AG09309 (cell line): ENCODE measurements at regions not wholly inside any gene's neighbourhood (a gene's known extent, or its start where the extent isn't known, plus 50 kb on each side); places are given as distances from the start of the nearest gene placed in this dataset.
"Not testable (repeated sequence)": the region's sequence is repeated elsewhere in the genome, so short reads cannot be mapped to it uniquely, and the experiment has no call there.

Experiments used
- DNase-seq: peaks from one replicate; pipeline ENCODE4 v3.0.0-alpha.2; 2010; ENCODE audit warnings: low read depth
- H3K4me3 ChIP-seq: 2 replicates; pipeline ENCODE4 v1.5.1; 2011; ENCODE audit warnings: mild to moderate bottlenecking, low read depth, low read length, moderate library complexity; ENCODE audit not compliant: control insufficient read depth
- CTCF ChIP-seq: IDR thresholded peaks from 2 replicates; pipeline ENCODE4 v1.5.1; 2011; ENCODE audit warnings: mild to moderate bottlenecking, low read depth, low read length, inconsistent platforms; ENCODE audit not compliant: insufficient read depth, control insufficient read depth; ENCODE audit errors: missing control alignments

- no peak for TF ChIP-seq CTCF
- no peak for DNase-seq
- H3K4me3 ChIP-seq: no peak overlapping the region
These were observed 159.6 kb downstream of the LHFPL1 start for GRCh38 chrX:112520124-112520523.

GRCh38 chrX:112513154-112513553 is 166.6 kb downstream of the LHFPL1 start:
- no peak for DNase-seq
- no peak overlapping the region for H3K4me3 ChIP-seq
- no peak for TF ChIP-seq CTCF

- no peak for DNase-seq
- TF ChIP-seq CTCF: no peak
- H3K4me3 ChIP-seq: no peak overlapping the region
These were observed 167.2 kb downstream of the LHFPL1 start for GRCh38 chrX:112512509-112512908.

- DNase-seq: no peak
- no peak overlapping the region for H3K4me3 ChIP-seq
- no peak for TF ChIP-seq CTCF
These were observed 169.1 kb downstream of the LHFPL1 start for GRCh38 chrX:112510629-112511028.

- TF ChIP-seq CTCF: no peak
- H3K4me3 ChIP-seq: no peak overlapping the region
These were observed 202.1 kb downstream of the LHFPL1 start for GRCh38 chrX:112477653-112478052.

GRCh38 chrX:112473654-112474053 is 206.1 kb downstream of the LHFPL1 start:
- no peak for TF ChIP-seq CTCF
- DNase-seq: no peak
- H3K4me3 ChIP-seq: no peak overlapping the region

More at GRCh38 chrX:112477653-112478052, 202.1 kb downstream of the LHFPL1 start:
- DNase-seq: no peak

- no peak for DNase-seq
- TF ChIP-seq CTCF: no peak
- no peak overlapping the region for H3K4me3 ChIP-seq
These were observed 209.2 kb downstream of the LHFPL1 start for GRCh38 chrX:112470551-112470950.

- H3K4me3 ChIP-seq, DNase-seq: not testable (repeated sequence)
These were observed 217.7 kb downstream of the LHFPL1 start for GRCh38 chrX:112461949-112462450.
